ENCODE measurements at regions not wholly inside any gene's neighbourhood (a gene's known extent, or its start where the extent isn't known, plus 50 kb on each side); places are given as distances from the start of the nearest gene placed in this dataset.

GRCh38 chr11:80569832-80570231 lies 1129.0 kb upstream of the TENM4 start:
- ATAC-seq: no peak
- no peak for DNase-seq (ENCODE audit: low spot score)

- ATAC-seq (no peak), DNase-seq (ENCODE audit: low spot score) (no peak)
Measured at GRCh38 chr11:80565231-80565630, 1124.4 kb upstream of the TENM4 start.

- DNase-seq (ENCODE audit: low spot score) (no peak), ATAC-seq (no peak)
Measured at GRCh38 chr11:80562523-80563125, 1121.8 kb upstream of the TENM4 start.

- ATAC-seq: no peak
- no peak for DNase-seq (ENCODE audit: low spot score)
Measured at GRCh38 chr11:80559942-80560341, 1119.1 kb upstream of the TENM4 start.

- DNase-seq (ENCODE audit: low spot score): no peak
- ATAC-seq: no peak
Measured at GRCh38 chr11:80553565-80553964, 1112.7 kb upstream of the TENM4 start.

- no peak for ATAC-seq
Measured at GRCh38 chr11:80542704-80543103, 1101.9 kb upstream of the TENM4 start.

GRCh38 chr11:80538040-80538439 lies 1097.2 kb upstream of the TENM4 start:
- ATAC-seq: no peak
- no peak for DNase-seq (ENCODE audit: low spot score)

More at GRCh38 chr11:80542704-80543103, 1101.9 kb upstream of the TENM4 start:
- no peak for DNase-seq (ENCODE audit: low spot score)

GRCh38 chr11:80533463-80533862 lies 1092.6 kb upstream of the TENM4 start:
- no peak for ATAC-seq
- DNase-seq (ENCODE audit: low spot score): no peak

- ATAC-seq (no peak), DNase-seq (ENCODE audit: low spot score) (no peak)
Measured at GRCh38 chr11:80532633-80533232, 1091.9 kb upstream of the TENM4 start.

GRCh38 chr11:80529726-80530125 lies 1088.9 kb upstream of the TENM4 start:
- ATAC-seq (no peak), DNase-seq (ENCODE audit: low spot score) (no peak)

- ATAC-seq: no peak
- no peak for DNase-seq (ENCODE audit: low spot score)
Measured at GRCh38 chr11:80525663-80526405, 1085.0 kb upstream of the TENM4 start.

GRCh38 chr11:80524349-80524748 lies 1083.5 kb upstream of the TENM4 start:
- no peak for ATAC-seq

GRCh38 chr11:80523057-80523456 lies 1082.2 kb upstream of the TENM4 start:
- DNase-seq (ENCODE audit: low spot score) (no peak), ATAC-seq (no peak)

More at GRCh38 chr11:80524349-80524748, 1083.5 kb upstream of the TENM4 start:
- DNase-seq (ENCODE audit: low spot score): no peak

GRCh38 chr11:80521592-80521991 lies 1080.8 kb upstream of the TENM4 start:
- DNase-seq (ENCODE audit: low spot score) (no peak), ATAC-seq (no peak)

GRCh38 chr11:80520507-80520887 lies 1079.7 kb upstream of the TENM4 start:
- DNase-seq (ENCODE audit: low spot score): no peak
- no peak for ATAC-seq

- ATAC-seq (no peak), DNase-seq (ENCODE audit: low spot score) (no peak)
Measured at GRCh38 chr11:80519596-80520506, 1079.0 kb upstream of the TENM4 start.

- no peak for ATAC-seq
- no peak for DNase-seq (ENCODE audit: low spot score)
Measured at GRCh38 chr11:80517701-80518100, 1076.9 kb upstream of the TENM4 start.

GRCh38 chr11:80515097-80515496 lies 1074.3 kb upstream of the TENM4 start:
- no peak for ATAC-seq
- no peak for DNase-seq (ENCODE audit: low spot score)

GRCh38 chr11:80512491-80512890 lies 1071.7 kb upstream of the TENM4 start:
- no peak for ATAC-seq
- DNase-seq (ENCODE audit: low spot score): no peak

GRCh38 chr11:80505771-80506170 lies 1064.9 kb upstream of the TENM4 start:
- no peak for ATAC-seq
- no peak for DNase-seq (ENCODE audit: low spot score)

GRCh38 chr11:80503990-80504389 lies 1063.2 kb upstream of the TENM4 start:
- ATAC-seq: no peak

More at GRCh38 chr11:80503990-80504389, 1063.2 kb upstream of the TENM4 start:
- DNase-seq (ENCODE audit: low spot score): no peak

Data from left lobe of liver (tissue), 2 donors.